ENCODE measurements at regions not wholly inside any gene's neighbourhood (a gene's known extent, or its start where the extent isn't known, plus 50 kb on each side); places are given as distances from the start of the nearest gene placed in this dataset.

- no CpG with 5 or more reads among the region's 2 CpGs for WGBS (ENCODE audit: extremely low coverage, insufficient coverage, low lambda C conversion rate)
- Histone ChIP-seq H3K18ac (ENCODE audit: low read length) (no peak overlapping the region), H2BK15ac (replicated peaks; ENCODE audit: low read depth) (no peak overlapping the region), H3K79me1 (ENCODE audit: low read length) (no peaks in the 10 kb centered on the region), H3K27ac (ENCODE audit: low read depth, low read length) (no peak overlapping the region), H2BK5ac (ENCODE audit: low read length) (no peak overlapping the region), H2BK120ac (ENCODE audit: low read depth, low read length) (no peak overlapping the region), H3K36me3 (ENCODE audit: control insufficient read depth, insufficient read depth, low read length) (no peaks in the 10 kb centered on the region), H2AK5ac (ENCODE audit: low read length) (no peak overlapping the region), H4K8ac (ENCODE audit: low read depth, low read length) (no peak overlapping the region), H3K4me3 (ENCODE audit: low read length) (no peak overlapping the region), H3K4me1 (ENCODE audit: control insufficient read depth, low read depth, low read length) (peaks cover 4% of the 10 kb centered on the region), H3K27me3 (ENCODE audit: insufficient read depth, low read length, poor library complexity) (no peaks in the 10 kb centered on the region), H3K4ac (ENCODE audit: low read depth, low read length) (no peak overlapping the region), H3K79me2 (ENCODE audit: control insufficient read depth, insufficient read depth, low read length) (no peaks in the 10 kb centered on the region), H3K23ac (ENCODE audit: low read length) (no peak overlapping the region), H3K9ac (ENCODE audit: low read length) (no peak overlapping the region), H3K4me2 (ENCODE audit: low read length) (no peak overlapping the region), H3K56ac (ENCODE audit: low read length) (no peak overlapping the region), H4K5ac (ENCODE audit: low read length) (no peak overlapping the region)
- no peak for DNase-seq
Measured at GRCh38 chr2:157058161-157058560, 199.3 kb upstream of the GALNT5 start.

- Histone ChIP-seq H4K5ac (ENCODE audit: low read length) (no peak overlapping the region), H2BK5ac (ENCODE audit: low read length) (no peak overlapping the region), H3K23ac (ENCODE audit: low read length) (no peak overlapping the region), H3K36me3 (ENCODE audit: control insufficient read depth, insufficient read depth, low read length) (no peaks in the 10 kb centered on the region), H3K27ac (ENCODE audit: low read depth, low read length) (no peak overlapping the region), H3K56ac (ENCODE audit: low read length) (no peak overlapping the region), H3K27me3 (ENCODE audit: insufficient read depth, low read length, poor library complexity) (no peaks in the 10 kb centered on the region), H2BK15ac (replicated peaks; ENCODE audit: low read depth) (no peak overlapping the region), H2BK120ac (ENCODE audit: low read depth, low read length) (no peak overlapping the region), H3K18ac (ENCODE audit: low read length) (no peak overlapping the region), H3K4me3 (ENCODE audit: low read length) (no peak overlapping the region), H2AK5ac (ENCODE audit: low read length) (no peak overlapping the region), H4K8ac (ENCODE audit: low read depth, low read length) (no peak overlapping the region), H3K4ac (ENCODE audit: low read depth, low read length) (no peak overlapping the region), H3K9ac (ENCODE audit: low read length) (no peak overlapping the region), H3K4me2 (ENCODE audit: low read length) (no peak overlapping the region), H3K79me1 (ENCODE audit: low read length) (no peaks in the 10 kb centered on the region), H3K79me2 (ENCODE audit: control insufficient read depth, insufficient read depth, low read length) (no peaks in the 10 kb centered on the region), H3K4me1 (ENCODE audit: control insufficient read depth, low read depth, low read length) (peaks cover 4% of the 10 kb centered on the region)
- WGBS (ENCODE audit: extremely low coverage, insufficient coverage, low lambda C conversion rate) = no CpG with 5 or more reads among the region's 2 CpGs
- DNase-seq = no peak
Measured at GRCh38 chr2:157059036-157059435, 198.5 kb upstream of the GALNT5 start.

- no peaks in the 10 kb centered on the region for H3K36me3 ChIP-seq (ENCODE audit: control insufficient read depth, insufficient read depth, low read length)
- DNase-seq = no peak
Measured at GRCh38 chr2:157061799-157062198, 195.7 kb upstream of the GALNT5 start.

GRCh38 chr2:157067562-157067961 lies 189.9 kb upstream of the GALNT5 start:
- Histone ChIP-seq H4K5ac (ENCODE audit: low read length) (no peak overlapping the region), H3K4ac (ENCODE audit: low read depth, low read length) (no peak overlapping the region), H3K4me2 (ENCODE audit: low read length) (no peak overlapping the region), H3K79me1 (ENCODE audit: low read length) (no peaks in the 10 kb centered on the region), H2BK5ac (ENCODE audit: low read length) (no peak overlapping the region), H4K8ac (ENCODE audit: low read depth, low read length) (no peak overlapping the region), H3K23ac (ENCODE audit: low read length) (no peak overlapping the region), H3K56ac (ENCODE audit: low read length) (no peak overlapping the region), H3K18ac (ENCODE audit: low read length) (no peak overlapping the region), H2BK15ac (replicated peaks; ENCODE audit: low read depth) (no peak overlapping the region), H3K79me2 (ENCODE audit: control insufficient read depth, insufficient read depth, low read length) (no peaks in the 10 kb centered on the region), H2AK5ac (ENCODE audit: low read length) (no peak overlapping the region), H2BK120ac (ENCODE audit: low read depth, low read length) (no peak overlapping the region), H3K36me3 (ENCODE audit: control insufficient read depth, insufficient read depth, low read length) (no peaks in the 10 kb centered on the region), H3K9ac (ENCODE audit: low read length) (no peak overlapping the region), H3K4me1 (ENCODE audit: control insufficient read depth, low read depth, low read length) (no peaks in the 10 kb centered on the region), H3K27ac (ENCODE audit: low read depth, low read length) (no peak overlapping the region), H3K27me3 (ENCODE audit: insufficient read depth, low read length, poor library complexity) (no peaks in the 10 kb centered on the region), H3K4me3 (ENCODE audit: low read length) (no peak overlapping the region)
- no CpG with 5 or more reads among the region's 2 CpGs for WGBS (ENCODE audit: extremely low coverage, insufficient coverage, low lambda C conversion rate)
- DNase-seq = no peak

More at GRCh38 chr2:157061799-157062198, 195.7 kb upstream of the GALNT5 start:
- no peak overlapping the region for H3K56ac ChIP-seq (ENCODE audit: low read length)
- H3K79me2 ChIP-seq (ENCODE audit: control insufficient read depth, insufficient read depth, low read length) = no peaks in the 10 kb centered on the region
- no peak overlapping the region for H2AK5ac ChIP-seq (ENCODE audit: low read length)
- no peak overlapping the region for H3K23ac ChIP-seq (ENCODE audit: low read length)
- H2BK5ac ChIP-seq (ENCODE audit: low read length) = no peak overlapping the region
- no peak overlapping the region for H2BK15ac ChIP-seq (replicated peaks; ENCODE audit: low read depth)
- H4K8ac ChIP-seq (ENCODE audit: low read depth, low read length) = no peak overlapping the region
- H3K79me1 ChIP-seq (ENCODE audit: low read length) = no peaks in the 10 kb centered on the region
- H3K4me1 ChIP-seq (ENCODE audit: control insufficient read depth, low read depth, low read length) = peaks cover 4% of the 10 kb centered on the region
- H3K9ac ChIP-seq (ENCODE audit: low read length) = no peak overlapping the region
- H2BK120ac ChIP-seq (ENCODE audit: low read depth, low read length) = no peak overlapping the region
- no peak overlapping the region for H3K4ac ChIP-seq (ENCODE audit: low read depth, low read length)
- H3K27ac ChIP-seq (ENCODE audit: low read depth, low read length) = no peak overlapping the region
- H4K5ac ChIP-seq (ENCODE audit: low read length) = no peak overlapping the region
- H3K4me3 ChIP-seq (ENCODE audit: low read length) = no peak overlapping the region
- no peak overlapping the region for H3K18ac ChIP-seq (ENCODE audit: low read length)
- H3K27me3 ChIP-seq (ENCODE audit: insufficient read depth, low read length, poor library complexity) = no peaks in the 10 kb centered on the region
- no peak overlapping the region for H3K4me2 ChIP-seq (ENCODE audit: low read length)
- WGBS (ENCODE audit: extremely low coverage, insufficient coverage, low lambda C conversion rate) = no CpG with 5 or more reads among the region's 2 CpGs

GRCh38 chr2:157068237-157068636 lies 189.3 kb upstream of the GALNT5 start:
- no peak overlapping the region for H4K5ac ChIP-seq (ENCODE audit: low read length)
- no peaks in the 10 kb centered on the region for H3K4me1 ChIP-seq (ENCODE audit: control insufficient read depth, low read depth, low read length)
- no peak overlapping the region for H3K4me2 ChIP-seq (ENCODE audit: low read length)
- no peak overlapping the region for H2BK5ac ChIP-seq (ENCODE audit: low read length)
- no peak overlapping the region for H4K8ac ChIP-seq (ENCODE audit: low read depth, low read length)
- no peaks in the 10 kb centered on the region for H3K79me1 ChIP-seq (ENCODE audit: low read length)
- WGBS (ENCODE audit: extremely low coverage, insufficient coverage, low lambda C conversion rate) = no CpG with 5 or more reads among the region's 1 CpG
- H3K4me3 ChIP-seq (ENCODE audit: low read length) = no peak overlapping the region
- no peak overlapping the region for H2BK15ac ChIP-seq (replicated peaks; ENCODE audit: low read depth)
- no peak overlapping the region for H3K23ac ChIP-seq (ENCODE audit: low read length)
- no peak overlapping the region for H3K9ac ChIP-seq (ENCODE audit: low read length)
- H2BK120ac ChIP-seq (ENCODE audit: low read depth, low read length) = no peak overlapping the region
- H3K27me3 ChIP-seq (ENCODE audit: insufficient read depth, low read length, poor library complexity) = no peaks in the 10 kb centered on the region
- no peak overlapping the region for H3K56ac ChIP-seq (ENCODE audit: low read length)
- H3K18ac ChIP-seq (ENCODE audit: low read length) = no peak overlapping the region
- H3K27ac ChIP-seq (ENCODE audit: low read depth, low read length) = no peak overlapping the region
- DNase-seq = no peak
- H2AK5ac ChIP-seq (ENCODE audit: low read length) = no peak overlapping the region
- H3K36me3 ChIP-seq (ENCODE audit: control insufficient read depth, insufficient read depth, low read length) = no peaks in the 10 kb centered on the region
- H3K79me2 ChIP-seq (ENCODE audit: control insufficient read depth, insufficient read depth, low read length) = no peaks in the 10 kb centered on the region
- H3K4ac ChIP-seq (ENCODE audit: low read depth, low read length) = no peak overlapping the region

GRCh38 chr2:157075924-157076323 lies 181.6 kb upstream of the GALNT5 start:
- no CpG with 5 or more reads among the region's 2 CpGs for WGBS (ENCODE audit: extremely low coverage, insufficient coverage, low lambda C conversion rate)
- DNase-seq = no peak
- no peak overlapping the region for H3K23ac ChIP-seq (ENCODE audit: low read length)

More at GRCh38 chr2:157075924-157076323, 181.6 kb upstream of the GALNT5 start:
- no peak overlapping the region for H3K27ac ChIP-seq (ENCODE audit: low read depth, low read length)
- H2AK5ac ChIP-seq (ENCODE audit: low read length) = no peak overlapping the region
- no peak overlapping the region for H4K5ac ChIP-seq (ENCODE audit: low read length)
- no peak overlapping the region for H3K18ac ChIP-seq (ENCODE audit: low read length)
- no peak overlapping the region for H3K4me2 ChIP-seq (ENCODE audit: low read length)
- H2BK15ac ChIP-seq (replicated peaks; ENCODE audit: low read depth) = no peak overlapping the region
- H3K79me2 ChIP-seq (ENCODE audit: control insufficient read depth, insufficient read depth, low read length) = no peaks in the 10 kb centered on the region
- H3K79me1 ChIP-seq (ENCODE audit: low read length) = no peaks in the 10 kb centered on the region
- no peak overlapping the region for H2BK5ac ChIP-seq (ENCODE audit: low read length)
- no peaks in the 10 kb centered on the region for H3K36me3 ChIP-seq (ENCODE audit: control insufficient read depth, insufficient read depth, low read length)
- no peaks in the 10 kb centered on the region for H3K4me1 ChIP-seq (ENCODE audit: control insufficient read depth, low read depth, low read length)
- no peak overlapping the region for H3K56ac ChIP-seq (ENCODE audit: low read length)
- no peak overlapping the region for H3K9ac ChIP-seq (ENCODE audit: low read length)
- H4K8ac ChIP-seq (ENCODE audit: low read depth, low read length) = no peak overlapping the region
- H3K4ac ChIP-seq (ENCODE audit: low read depth, low read length) = no peak overlapping the region
- H2BK120ac ChIP-seq (ENCODE audit: low read depth, low read length) = no peak overlapping the region
- no peak overlapping the region for H3K4me3 ChIP-seq (ENCODE audit: low read length)
- H3K27me3 ChIP-seq (ENCODE audit: insufficient read depth, low read length, poor library complexity) = no peaks in the 10 kb centered on the region
